Right lobe of liver (tissue), 6 donors: ENCODE measurements at regions not wholly inside any gene's neighbourhood (a gene's known extent, or its start where the extent isn't known, plus 50 kb on each side); places are given as distances from the start of the nearest gene placed in this dataset.

Source experiments
- ATAC-seq, 4 donors: fragments of 200-7000 bp; cut with Tn5 transposase; one replicate each; pipeline ENCODE4 v1.9.1; 2020; ENCODE audit warnings: mild to moderate bottlenecking in 4 of 4, moderate library complexity in 4 of 4
- DNase-seq, 3 donors: peaks; one replicate each; pipeline ENCODE4 v3.0.0-alpha.2; 2020
- H3K27ac ChIP-seq, 3 donors: fragments of 200-600 bp; one replicate each; pipeline ENCODE4 v1.8.0; 2022
- H3K27me3 ChIP-seq, 2 donors: fragments of 200-600 bp; one replicate each; pipeline ENCODE4 v1.8.0; 2022
- H3K36me3 ChIP-seq, 4 donors: fragments of 200-600 bp; sonication (generic) in 1 of 4; one replicate each; pipeline versions ENCODE4 v1.5.1 to v1.8.0; 2017 to 2022; ENCODE audit warnings: control low read depth in 1 of 4
- H3K4me1 ChIP-seq, 4 donors: fragments of 200-600 bp; sonication (generic) in 1 of 4; one replicate each; pipeline versions ENCODE4 v1.5.1 to v1.8.0; 2017 to 2022; ENCODE audit warnings: control low read depth in 1 of 4
- H3K4me3 ChIP-seq, 3 donors: fragments of 200-600 bp; one replicate each; pipeline ENCODE4 v1.8.0; 2022
- H3K9me3 ChIP-seq, 4 donors: fragments of 200-600 bp; sonication (generic) in 1 of 4; one replicate each; pipeline versions ENCODE4 v1.5.1 to v1.8.0; 2017 to 2022; ENCODE audit warnings: control low read depth in 1 of 4
- CTCF ChIP-seq, 4 donors: fragments of 200-600 bp in 3 of 4; fragments of 450-650 bp in 1 of 4; IDR thresholded peaks; one replicate each; pipeline versions ENCODE4 v1.5.1 to v1.8.0; 2016 to 2022; ENCODE audit warnings: antibody characterized with exemption in 4 of 4, mild to moderate bottlenecking in 2 of 4
- POLR2A ChIP-seq: fragments of 450-650 bp; IDR thresholded peaks from one replicate; pipeline ENCODE4 v1.6.1; 2017; ENCODE audit warnings: antibody characterized with exemption, mild to moderate bottlenecking
- WGBS: methylation state at CpG from one replicate; pipeline ENCODE4 v1.1.6; 2018; ENCODE audit warnings: low coverage, low lambda C conversion rate; ENCODE audit not compliant: insufficient coverage; ENCODE audit errors: missing lambda C conversion rate; 5-methylcytosine and 5-hydroxymethylcytosine counted together
- intact Hi-C, 2 donors: fragments of 100-400 bp; cut with DNase I; formaldehyde crosslinking; loops; one replicate each; pipeline versions ENCODE4 v1.11.2 to v1.14.1; 2022
- donor health status: DM: no; HTN: yes; CAD: no.
- donor health status: DM: no; HTN: no; CAD: no.
- donor health status: DM: no; HTN: no; CAD: no.
- donor health status: DM: no; HTN: yes; CAD: no.
- donor health status: DM: no; HTN: yes; CAD: no.

- WGBS = 63% methylated on average over 5 of the region's 5 CpGs
Observed at GRCh38 chr9:80407220-80407619, 835.5 kb downstream of the TLE4 start.

GRCh38 chr9:80401243-80401642 is 829.5 kb downstream of the TLE4 start:
- no peaks in the 10 kb centered on the region for H3K9me3 ChIP-seq
- no peaks in the 10 kb centered on the region for H3K36me3 ChIP-seq
- no peak for TF ChIP-seq POLR2A
- TF ChIP-seq CTCF (IDR thresholded peaks at IDR 0.05) = no peak
- no peaks in the 10 kb centered on the region for H3K4me1 ChIP-seq
- DNase-seq = no peak
- H3K27ac ChIP-seq = no peak overlapping the region
- no peaks in the 10 kb centered on the region for H3K27me3 ChIP-seq
- WGBS = 63% methylated on average over 3 of the region's 4 CpGs
- H3K4me3 ChIP-seq = no peak overlapping the region
- ATAC-seq = no peak
- intact Hi-C loops = no loop called here

More at GRCh38 chr9:80407220-80407619, 835.5 kb downstream of the TLE4 start:
- H3K27me3 ChIP-seq = no peaks in the 10 kb centered on the region
- DNase-seq = no peak
- no peaks in the 10 kb centered on the region for H3K36me3 ChIP-seq
- TF ChIP-seq CTCF (IDR thresholded peaks at IDR 0.05) (no peak), POLR2A (no peak)
- no peak overlapping the region for H3K4me3 ChIP-seq
- H3K4me1 ChIP-seq = no peaks in the 10 kb centered on the region
- intact Hi-C loops = no loop called here
- no peak for ATAC-seq
- H3K9me3 ChIP-seq = no peaks in the 10 kb centered on the region
- no peak overlapping the region for H3K27ac ChIP-seq

- no peak for DNase-seq
- no peak for ATAC-seq
- no peak overlapping the region for H3K4me3 ChIP-seq
- H3K27ac ChIP-seq = no peak overlapping the region
- no peaks in the 10 kb centered on the region for H3K9me3 ChIP-seq
- 54% methylated on average over 3 of the region's 3 CpGs for WGBS
- intact Hi-C loops = no loop called here
- TF ChIP-seq CTCF (IDR thresholded peaks at IDR 0.05) = no peak
- no peak for TF ChIP-seq POLR2A
- no peaks in the 10 kb centered on the region for H3K36me3 ChIP-seq
- H3K27me3 ChIP-seq = no peaks in the 10 kb centered on the region
- H3K4me1 ChIP-seq = no peaks in the 10 kb centered on the region
Observed at GRCh38 chr9:80400624-80401230, 829.0 kb downstream of the TLE4 start.

- WGBS = 63% methylated on average over 2 of the region's 2 CpGs
- no peak for ATAC-seq
- TF ChIP-seq POLR2A (no peak), CTCF (IDR thresholded peaks at IDR 0.05) (no peak)
Observed at GRCh38 chr9:80399606-80400005, 827.8 kb downstream of the TLE4 start.

GRCh38 chr9:80387828-80388227 is 816.1 kb downstream of the TLE4 start:
- 64% methylated on average over 2 of the region's 2 CpGs for WGBS
- TF ChIP-seq CTCF (IDR thresholded peaks at IDR 0.05) (no peak), POLR2A (no peak)
- Histone ChIP-seq H3K27ac (no peak overlapping the region), H3K27me3 (no peaks in the 10 kb centered on the region), H3K4me1 (no peaks in the 10 kb centered on the region), H3K9me3 (no peaks in the 10 kb centered on the region), H3K4me3 (no peak overlapping the region), H3K36me3 (no peaks in the 10 kb centered on the region)
- intact Hi-C loops = no loop called here
- DNase-seq (no peak), ATAC-seq (no peak)

More at GRCh38 chr9:80399606-80400005, 827.8 kb downstream of the TLE4 start:
- no peak for DNase-seq
- Histone ChIP-seq H3K27me3 (no peaks in the 10 kb centered on the region), H3K4me3 (no peak overlapping the region), H3K4me1 (no peaks in the 10 kb centered on the region), H3K9me3 (no peaks in the 10 kb centered on the region), H3K27ac (no peak overlapping the region), H3K36me3 (no peaks in the 10 kb centered on the region)
- intact Hi-C loops = no loop called here
